GM21390 (cell line): ENCODE measurements at regions not wholly inside any gene's neighbourhood (a gene's known extent, or its start where the extent isn't known, plus 50 kb on each side); places are given as distances from the start of the nearest gene placed in this dataset.
"Not testable (repeated sequence)": the region's sequence is repeated elsewhere in the genome, so short reads cannot be mapped to it uniquely, and the experiment has no call there.

Experiments used
- ATAC-seq: cut with Tn5 transposase; IDR thresholded peaks from one replicate; pipeline ENCODE4 v1.9.1; 2021; ENCODE audit not compliant: unreplicated experiment

GRCh38 chr1:146521804-146522203 is 293.0 kb upstream of the NOTCH2NLA start:
- not testable (repeated sequence) for ATAC-seq

- not testable (repeated sequence) for ATAC-seq
Measured at GRCh38 chr1:146513754-146514153, 284.9 kb upstream of the NOTCH2NLA start.

- not testable (repeated sequence) for ATAC-seq
Measured at GRCh38 chr1:146511047-146511777, 282.4 kb upstream of the NOTCH2NLA start.

GRCh38 chr1:146510248-146510983 is 281.6 kb upstream of the NOTCH2NLA start:
- not testable (repeated sequence) for ATAC-seq

- not testable (repeated sequence) for ATAC-seq
Measured at GRCh38 chr1:146504121-146504520, 275.3 kb upstream of the NOTCH2NLA start.

GRCh38 chr1:146487555-146487954 is 258.7 kb upstream of the NOTCH2NLA start:
- not testable (repeated sequence) for ATAC-seq

GRCh38 chr1:146487155-146487554 is 258.3 kb upstream of the NOTCH2NLA start:
- ATAC-seq = not testable (repeated sequence)

GRCh38 chr1:146486300-146487014 is 257.6 kb upstream of the NOTCH2NLA start:
- not testable (repeated sequence) for ATAC-seq

GRCh38 chr1:146484195-146484594 is 255.4 kb upstream of the NOTCH2NLA start:
- ATAC-seq = not testable (repeated sequence)

- ATAC-seq = not testable (repeated sequence)
Measured at GRCh38 chr1:146479188-146479587, 250.4 kb upstream of the NOTCH2NLA start.

GRCh38 chr1:146478125-146478720 is 249.4 kb upstream of the NOTCH2NLA start:
- not testable (repeated sequence) for ATAC-seq

- ATAC-seq = not testable (repeated sequence)
Measured at GRCh38 chr1:146475086-146475485, 246.3 kb upstream of the NOTCH2NLA start.

- ATAC-seq = not testable (repeated sequence)
Measured at GRCh38 chr1:146474216-146474615, 245.4 kb upstream of the NOTCH2NLA start.

GRCh38 chr1:146472192-146472861 is 243.5 kb upstream of the NOTCH2NLA start:
- ATAC-seq = peak; percentile 88

GRCh38 chr1:146459939-146460338 is 231.1 kb upstream of the NOTCH2NLA start:
- not testable (repeated sequence) for ATAC-seq

GRCh38 chr1:146459308-146459707 is 230.5 kb upstream of the NOTCH2NLA start:
- ATAC-seq = not testable (repeated sequence)

GRCh38 chr1:146448877-146449246 is 220.0 kb upstream of the NOTCH2NLA start:
- not testable (repeated sequence) for ATAC-seq

GRCh38 chr1:146448212-146448876 is 219.5 kb upstream of the NOTCH2NLA start:
- ATAC-seq = not testable (repeated sequence)

- ATAC-seq = not testable (repeated sequence)
Measured at GRCh38 chr1:146443871-146444222, 215.0 kb upstream of the NOTCH2NLA start.
